NCI-H1105 treated with DMSO at 0.1 percent for 48 hours (cell line): ENCODE measurements at regions not wholly inside any gene's neighbourhood (a gene's known extent, or its start where the extent isn't known, plus 50 kb on each side); places are given as distances from the start of the nearest gene placed in this dataset.
A peak's percentile ranks its signal among the peaks of the same experiment; 100 is the strongest.
"Not testable (repeated sequence)": the region's sequence is repeated elsewhere in the genome, so short reads cannot be mapped to it uniquely, and the experiment has no call there.

Experiments
- DNase-seq: peaks from one replicate; lab custom pipeline; 2025; lab: John Stamatoyannopoulos, UW

DNA sequence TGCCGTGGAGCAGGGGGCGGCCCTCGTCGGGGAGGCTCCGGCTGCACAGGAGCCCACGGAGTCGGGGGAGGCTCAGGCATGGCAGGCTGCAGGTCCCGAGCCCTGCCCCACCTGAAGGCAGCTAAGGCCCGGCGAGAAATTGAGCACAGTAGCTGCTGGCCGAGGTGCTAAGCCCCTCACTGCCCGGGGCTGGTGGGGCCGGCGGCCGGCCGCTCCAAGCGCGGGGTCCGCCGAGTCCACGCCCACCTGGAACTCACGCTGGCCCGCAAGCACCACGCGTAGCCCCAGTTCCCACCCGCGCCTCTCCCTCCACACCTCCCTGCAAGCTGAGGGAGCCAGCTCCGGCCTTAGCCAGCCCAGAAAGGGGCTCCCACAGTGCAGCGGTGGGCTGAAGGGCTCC lies 589.4 kb downstream of the PPP4R3C start:
- no peak for DNase-seq

DNA sequence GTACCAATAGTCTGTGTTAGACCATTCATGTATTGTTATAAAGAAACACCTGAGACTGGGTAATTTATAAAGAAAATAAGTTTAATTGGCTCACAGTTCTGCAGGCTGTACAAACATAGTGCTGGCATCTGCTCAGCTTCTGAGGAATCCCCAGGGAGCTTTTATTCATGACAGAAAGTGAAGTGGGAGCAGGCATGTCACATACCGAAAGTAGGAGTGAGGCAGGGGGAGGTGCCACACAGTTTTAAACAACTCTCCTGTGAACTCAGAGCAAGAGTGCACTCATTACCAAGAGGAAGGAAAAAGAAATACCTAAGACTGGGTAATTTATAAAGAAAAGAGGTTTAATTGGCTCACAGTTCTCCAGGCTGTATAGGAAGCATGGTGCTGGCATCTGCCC lies 591.2 kb downstream of the PPP4R3C start:
- DNase-seq: no peak

DNA sequence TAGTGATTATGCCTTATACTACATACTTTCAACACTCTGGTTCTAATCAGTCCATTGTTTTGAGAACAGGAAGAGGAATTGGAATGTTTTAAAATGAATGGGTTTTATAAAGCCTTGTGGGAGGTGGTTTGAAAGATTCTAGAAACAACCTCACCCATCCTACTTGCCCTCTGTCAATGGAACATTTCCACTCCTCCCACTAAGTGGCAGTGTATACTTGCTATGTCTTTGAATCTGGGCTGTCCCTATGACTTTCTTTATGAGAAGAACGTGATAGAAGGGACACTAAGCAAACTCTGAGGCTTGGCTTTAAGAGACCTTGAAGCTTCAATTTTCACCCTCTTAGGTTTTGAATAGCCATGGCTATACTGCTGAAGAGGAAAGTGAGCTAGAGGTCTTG lies 611.2 kb downstream of the PPP4R3C start:
- DNase-seq: no peak

DNA sequence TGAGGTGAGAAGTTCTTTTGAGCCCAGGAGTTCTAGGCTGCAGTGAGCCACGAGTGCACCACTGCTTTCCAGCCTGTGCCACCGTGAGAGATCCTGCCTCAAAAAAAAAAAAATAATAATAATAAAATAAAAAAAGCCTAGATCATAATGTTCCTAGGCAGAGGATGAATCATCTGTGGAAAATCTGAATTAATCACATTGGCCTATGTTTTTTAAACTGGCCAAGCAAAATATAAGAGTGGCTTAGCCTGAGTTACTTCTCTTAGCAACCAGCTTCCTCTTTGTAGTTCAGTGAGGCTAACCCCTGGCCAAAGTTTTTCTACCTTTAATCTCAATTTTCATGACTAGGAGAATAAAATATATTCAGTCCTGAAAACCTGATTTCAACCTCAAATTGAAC lies 614.6 kb downstream of the PPP4R3C start:
- no peak for DNase-seq

DNA sequence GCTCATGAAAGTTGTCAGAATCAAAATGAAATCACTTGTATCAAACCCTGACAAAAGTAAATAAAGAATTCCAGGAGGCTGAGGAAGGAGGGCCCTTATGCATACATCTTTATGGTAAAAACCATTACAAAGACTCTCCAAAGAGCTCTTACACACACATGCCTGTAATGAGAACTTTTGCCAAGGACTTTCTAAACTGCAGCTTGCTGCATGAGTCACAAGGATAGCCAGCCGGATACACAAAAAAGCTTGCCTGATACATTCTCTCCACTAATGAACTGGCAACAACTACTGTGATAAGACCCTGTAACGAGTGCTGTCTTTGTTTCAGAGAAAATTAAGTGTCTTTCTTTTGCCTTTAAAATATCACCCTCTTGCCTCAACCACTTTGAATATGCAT lies 618.1 kb downstream of the PPP4R3C start:
- DNase-seq: no peak

DNA sequence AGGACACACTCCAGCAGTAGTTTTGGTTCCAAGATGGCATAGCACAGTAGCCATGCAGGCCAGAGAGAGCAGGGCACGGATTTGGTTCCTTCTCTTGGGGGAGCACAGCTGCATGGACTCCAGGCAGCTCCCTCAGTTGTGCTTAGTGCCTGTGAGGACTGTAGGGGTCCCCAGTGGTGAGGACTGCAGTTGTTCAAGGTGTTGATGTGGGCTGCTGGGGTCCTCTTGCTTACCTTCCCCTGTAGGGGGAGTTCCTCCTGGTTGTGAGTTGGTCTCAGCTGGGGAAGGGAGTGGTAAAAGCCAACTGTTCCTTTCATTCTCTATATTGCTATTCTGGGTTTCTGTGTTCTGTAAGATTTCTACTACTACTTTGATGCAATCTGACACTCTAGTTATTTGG lies 606.5 kb downstream of the MAGEB5 start:
- no peak for DNase-seq

DNA sequence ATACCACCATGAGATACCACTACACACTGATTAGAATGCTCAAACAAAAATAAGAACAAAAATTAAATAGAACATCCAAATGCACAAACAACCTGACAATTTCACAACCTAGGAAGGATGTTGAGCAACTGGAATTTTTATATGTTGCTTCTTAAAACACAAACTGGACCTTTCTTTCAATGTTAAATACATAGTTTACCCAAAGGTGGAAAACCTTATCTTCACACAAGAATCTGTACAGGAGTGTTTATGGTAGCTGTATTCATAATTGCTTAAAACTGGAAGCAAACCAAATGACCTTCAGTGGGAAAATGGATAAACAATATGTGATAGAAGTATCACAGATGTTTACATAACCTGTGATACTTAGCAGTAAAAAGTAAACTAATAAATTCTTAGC lies 573.8 kb downstream of the MAGEB5 start:
- no peak for DNase-seq

DNA sequence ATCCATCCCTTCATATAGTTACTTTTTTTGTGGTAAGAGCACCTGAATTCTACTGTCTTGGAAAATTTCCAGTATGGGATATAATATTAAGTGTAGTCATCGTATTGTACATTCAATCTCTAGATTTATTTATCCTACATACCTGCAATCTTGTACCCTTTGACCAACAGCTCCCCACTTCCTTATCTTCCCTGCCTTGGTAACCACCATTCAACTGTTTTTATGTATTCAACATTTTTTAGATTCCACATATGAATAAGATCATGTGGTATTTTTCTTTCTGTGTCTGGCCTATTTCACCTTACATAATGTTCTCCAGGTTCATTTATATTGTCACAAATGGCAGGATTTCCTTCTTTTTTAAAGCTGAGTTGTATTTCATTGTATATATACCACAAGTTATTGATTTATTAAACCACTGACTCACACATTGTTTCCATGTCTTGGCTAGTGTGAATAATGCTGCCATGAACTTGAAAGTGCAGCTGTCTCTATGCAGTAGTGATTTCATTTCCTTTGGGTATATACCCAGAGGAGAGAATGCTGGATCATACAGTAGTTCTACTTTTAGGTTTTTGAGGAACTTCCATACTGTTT lies 572.5 kb downstream of the MAGEB5 start:
- no peak for DNase-seq

DNA sequence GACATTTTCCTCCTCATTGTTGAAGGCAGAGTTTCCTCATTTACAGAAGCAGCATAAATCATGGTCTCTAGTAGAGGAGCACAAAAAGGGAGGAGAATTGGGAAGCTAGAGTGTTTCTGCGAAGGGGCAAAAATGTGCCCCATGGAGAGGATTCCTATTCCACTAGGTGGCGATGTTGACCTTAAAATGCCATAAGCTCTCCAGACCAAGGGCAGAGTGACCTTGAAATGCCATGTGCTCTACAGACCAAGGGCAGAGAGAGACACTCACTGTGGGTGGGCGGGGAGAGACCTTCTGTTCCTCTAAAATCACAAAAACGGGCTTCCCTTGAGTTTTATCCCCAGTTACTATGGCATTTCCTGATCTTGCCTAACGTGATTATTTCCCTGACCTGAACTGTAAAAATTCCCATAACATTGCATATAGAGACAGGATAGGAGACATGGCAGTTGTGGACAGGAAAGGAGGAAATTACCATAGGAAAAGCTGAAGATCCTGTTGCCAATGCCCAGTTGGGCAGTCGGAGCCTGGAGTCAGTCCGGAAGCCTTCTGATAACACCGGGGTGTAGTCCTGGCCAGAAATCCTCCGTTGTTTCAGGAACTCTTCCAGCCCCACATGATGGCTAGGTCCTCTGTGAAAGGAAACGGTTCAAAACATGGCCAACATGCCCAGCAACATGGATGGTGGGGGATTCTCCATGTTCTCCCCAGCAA lies 567.7 kb downstream of the MAGEB5 start:
- peak; percentile 5 for DNase-seq

DNA sequence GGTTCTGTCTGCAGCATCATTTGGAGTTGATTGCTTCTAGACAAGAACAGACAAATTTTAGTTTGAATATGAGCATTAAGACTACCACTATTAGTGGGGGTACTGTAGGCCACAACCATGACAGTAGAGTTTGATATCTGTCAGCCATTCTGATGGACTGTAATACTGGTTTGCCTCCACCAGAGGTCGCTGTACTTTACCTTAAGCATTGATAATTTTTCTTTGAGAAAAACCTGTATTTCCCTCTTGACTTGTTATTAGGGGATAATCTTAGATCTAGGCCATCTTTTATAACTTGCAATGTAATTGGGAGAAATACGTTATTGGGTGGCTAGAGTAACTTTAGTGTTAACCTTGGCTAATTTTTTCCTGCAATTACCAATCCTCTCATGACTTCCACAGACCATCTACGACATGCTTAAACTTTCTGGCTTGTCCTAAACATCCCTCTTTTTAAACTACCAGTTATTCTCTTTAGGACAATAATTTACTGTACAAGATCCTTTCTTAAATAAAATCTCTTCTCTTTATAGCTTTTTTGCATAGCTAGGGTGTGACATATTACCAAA lies 562.4 kb downstream of the MAGEB5 start:
- DNase-seq: no peak

DNA sequence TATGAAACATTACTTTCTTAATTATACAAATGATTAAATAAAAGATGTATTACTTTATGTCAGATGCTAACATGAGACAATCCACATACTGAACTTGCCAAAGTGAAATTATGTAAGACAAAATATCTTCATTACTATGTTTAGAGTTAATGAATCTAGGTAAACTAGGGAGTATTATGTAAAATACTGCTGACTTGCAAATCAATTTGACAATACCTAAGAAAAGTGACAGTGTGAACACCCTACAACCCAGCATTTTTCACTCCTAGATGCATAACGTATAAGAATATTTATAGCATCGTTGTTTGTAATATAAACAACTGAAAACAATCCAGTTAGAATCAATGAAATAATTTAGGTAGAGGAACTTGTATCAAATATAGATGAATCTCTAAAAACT lies 546.3 kb downstream of the MAGEB5 start:
- no peak for DNase-seq

DNA sequence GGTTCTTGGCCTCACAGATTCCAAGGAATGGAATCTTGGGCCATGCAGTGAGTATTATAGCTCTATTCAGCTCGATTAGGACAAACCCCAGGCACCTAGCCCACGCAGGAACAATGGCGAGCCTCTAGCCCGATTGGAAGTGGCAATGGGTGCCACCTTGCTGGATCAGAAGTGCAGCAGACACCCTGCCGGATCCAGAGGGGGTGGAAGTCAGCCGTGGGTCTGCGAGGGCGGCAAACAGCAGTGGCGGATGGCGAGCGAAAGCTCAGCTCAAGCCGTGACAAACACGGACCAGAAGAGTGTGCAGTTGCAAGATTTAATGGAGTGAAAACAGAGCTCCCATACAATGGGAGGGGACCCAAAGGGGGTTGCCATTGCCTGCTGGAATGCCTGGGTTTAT lies 539.8 kb downstream of the MAGEB5 start:
- not testable (repeated sequence) for DNase-seq

DNA sequence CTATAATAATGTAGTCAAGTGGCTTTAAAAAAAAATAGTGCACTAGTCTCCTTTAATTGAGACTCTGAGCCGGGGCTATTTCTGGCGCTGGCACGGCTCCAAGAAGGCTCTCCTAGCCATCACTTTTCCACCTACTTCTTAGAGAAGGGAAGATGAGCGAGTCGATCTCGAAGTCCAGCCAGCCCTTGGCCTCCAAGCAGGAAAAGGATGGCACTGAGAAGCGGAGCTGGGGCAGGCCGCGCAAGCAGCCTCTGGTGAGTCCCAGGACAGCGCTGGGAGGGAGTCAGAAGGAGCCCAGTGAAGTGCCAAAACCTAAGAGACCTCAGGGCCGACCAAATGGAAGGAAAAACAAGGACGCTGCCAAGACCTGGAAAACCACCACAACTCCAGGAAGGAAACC lies 531.9 kb downstream of the MAGEB5 start:
- peak; percentile 0 for DNase-seq

DNA sequence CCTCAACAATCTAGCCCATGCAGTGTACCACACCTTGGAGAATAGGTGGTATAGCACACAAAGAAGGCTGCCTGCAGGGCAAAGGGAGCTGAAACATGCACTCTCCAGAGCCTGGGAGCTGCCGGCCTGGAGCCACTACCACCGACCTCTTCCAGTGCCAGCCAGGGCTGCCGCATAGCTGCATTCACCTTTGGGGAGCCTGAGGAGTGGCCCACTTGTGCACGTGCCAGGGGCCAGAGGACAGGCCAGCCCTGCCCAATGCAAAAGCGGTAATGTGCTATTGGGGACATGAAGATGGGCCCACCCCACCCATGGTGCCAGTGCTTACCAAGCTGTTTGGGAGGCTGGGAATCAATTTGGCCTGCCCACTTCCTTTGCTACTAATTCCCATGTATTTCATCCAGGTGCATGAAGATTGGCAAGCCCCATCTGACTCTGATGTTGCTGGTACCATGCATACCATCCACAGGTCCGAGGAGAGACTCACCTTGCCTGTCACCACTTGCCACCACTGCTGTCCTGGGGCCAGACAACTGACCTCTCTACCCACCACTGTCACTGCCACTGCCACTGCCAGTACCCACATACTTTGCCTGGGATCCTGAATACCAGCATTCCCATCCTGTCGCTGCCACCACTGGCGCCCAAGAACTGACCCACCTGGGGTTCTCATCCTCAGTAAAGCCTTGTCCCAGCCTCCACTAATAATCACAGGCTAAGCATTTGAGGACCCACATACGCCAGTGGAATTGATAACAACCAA lies 506.9 kb downstream of the MAGEB5 start:
- no peak for DNase-seq

DNA sequence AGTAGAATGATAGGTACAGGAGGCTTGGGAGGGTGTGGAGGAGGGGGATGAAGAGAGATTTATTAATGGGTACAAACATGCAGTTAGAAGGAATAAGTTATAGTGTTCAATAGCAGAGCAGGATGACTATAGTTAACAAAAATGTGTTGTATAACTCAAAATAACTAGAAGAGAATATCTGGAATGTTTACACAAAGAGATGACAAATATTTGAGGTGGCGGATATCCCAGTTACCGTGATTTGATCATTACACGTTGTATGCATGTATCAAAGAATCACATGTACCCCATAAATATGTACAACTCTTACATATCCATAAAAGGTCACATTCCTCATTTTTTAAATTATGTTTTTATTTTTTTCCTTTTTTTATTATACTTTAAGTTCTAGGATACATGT lies 456.6 kb downstream of the MAGEB5 start:
- no peak for DNase-seq

DNA sequence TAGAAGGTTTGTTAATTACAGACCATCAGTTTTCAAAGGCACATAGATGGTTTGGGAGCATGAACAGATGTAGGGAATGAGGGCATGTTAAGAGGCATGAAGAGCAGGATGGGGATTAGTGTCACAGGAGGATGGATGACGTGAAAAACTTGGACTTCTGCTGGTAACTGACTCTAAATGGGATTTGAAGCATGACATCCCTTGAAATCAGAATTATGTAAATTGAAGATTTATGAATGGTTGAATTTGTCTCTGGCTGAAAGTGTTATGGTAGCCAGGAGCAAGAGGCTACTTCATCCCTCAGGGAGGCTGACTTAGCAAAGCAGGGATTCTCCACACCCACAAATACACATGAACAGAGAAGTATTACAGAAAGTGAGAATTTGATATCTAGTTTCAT lies 454.6 kb downstream of the MAGEB5 start:
- no peak for DNase-seq

DNA sequence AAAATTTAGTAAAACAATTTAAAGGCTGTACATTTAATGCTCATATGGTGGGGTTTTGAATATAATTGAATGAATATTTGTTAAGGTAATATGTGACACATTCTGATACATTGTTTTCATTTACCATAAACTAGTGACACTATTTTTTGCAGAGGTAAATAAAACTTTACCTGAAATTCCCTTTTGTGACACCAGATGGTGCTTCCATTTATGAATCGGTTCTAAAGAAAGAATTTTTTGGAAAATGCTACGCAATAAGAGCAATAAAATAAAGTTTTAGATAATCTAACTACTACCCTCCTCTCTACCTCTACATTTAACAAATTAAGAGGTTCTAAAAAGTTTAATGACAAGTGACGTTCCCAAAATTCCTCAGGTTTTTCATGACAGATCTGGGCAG lies 448.9 kb downstream of the MAGEB5 start:
- no peak for DNase-seq

DNA sequence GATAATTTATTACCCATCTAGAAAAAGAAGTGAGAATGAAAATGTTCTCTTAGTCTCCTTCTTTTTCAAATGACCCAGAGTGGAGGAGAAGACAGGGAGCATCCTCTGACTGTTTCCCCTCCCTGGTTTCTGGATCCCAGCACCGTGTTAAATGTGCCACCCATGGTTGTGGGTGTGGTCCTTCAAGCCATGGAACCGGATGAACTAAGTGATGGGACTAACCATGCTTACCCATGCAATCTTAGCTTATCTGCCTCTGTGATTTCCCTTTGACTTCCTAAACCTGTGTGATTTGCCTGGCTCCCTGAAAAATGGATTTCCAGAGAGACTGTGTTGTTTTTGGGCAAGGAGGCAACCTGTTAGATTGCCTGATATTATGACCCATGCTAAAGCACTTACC lies 437.1 kb downstream of the MAGEB5 start:
- no peak for DNase-seq

DNA sequence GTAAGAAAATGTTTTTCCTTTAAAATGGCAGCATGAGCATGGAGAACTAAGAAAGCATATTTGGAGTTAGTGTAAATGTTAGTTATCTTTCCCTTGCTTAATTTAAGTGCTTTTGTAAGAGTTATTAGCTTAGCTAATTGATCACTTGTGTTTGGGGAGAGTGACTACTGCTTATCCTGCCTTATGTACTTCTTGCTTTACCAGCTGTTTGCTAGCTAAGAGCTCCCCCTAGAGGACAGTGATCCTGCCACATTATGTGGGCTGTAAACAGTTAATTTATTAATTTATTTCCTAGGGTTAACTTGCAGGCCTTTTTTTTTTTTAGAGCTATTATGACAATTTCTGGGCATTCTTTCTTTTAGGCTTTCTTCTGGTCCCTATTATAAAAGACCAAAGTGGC lies 435.8 kb downstream of the MAGEB5 start:
- no peak for DNase-seq

DNA sequence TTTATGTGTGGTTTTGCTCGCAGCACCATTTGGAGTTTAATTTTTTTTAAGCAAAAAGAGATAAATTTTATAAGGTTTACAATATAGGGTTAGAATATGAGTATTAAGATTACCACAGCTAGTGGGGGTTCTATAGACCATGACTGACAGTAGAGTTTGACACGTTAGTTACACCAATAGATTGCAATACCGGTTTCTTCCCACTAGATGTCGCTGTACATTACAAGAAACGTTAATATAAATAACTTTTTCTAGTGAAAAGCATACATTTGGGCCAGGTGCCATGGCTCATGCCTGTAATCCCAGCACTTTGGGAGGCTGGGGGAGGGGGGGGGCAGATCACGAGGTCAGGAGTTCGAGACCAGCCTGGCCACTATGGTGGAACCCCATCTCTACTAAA lies 433.6 kb downstream of the MAGEB5 start:
- DNase-seq: no peak

DNA sequence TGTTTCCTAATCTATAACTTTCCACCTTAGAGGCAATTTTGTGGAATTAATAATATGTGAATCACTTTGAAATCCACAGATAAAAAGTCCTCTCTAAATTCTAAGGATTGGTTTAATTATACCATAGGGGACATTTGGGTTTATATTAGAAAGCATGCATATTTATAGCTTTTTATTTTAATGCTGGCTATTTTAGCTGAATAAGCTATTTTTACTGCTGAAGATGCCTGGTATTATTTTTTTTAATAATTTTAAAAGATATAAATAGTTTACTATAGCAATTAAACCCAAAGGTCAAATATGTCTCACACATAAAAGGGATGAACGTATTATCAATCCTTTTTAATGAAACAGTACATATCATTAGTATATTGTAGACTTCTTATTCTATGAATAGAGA lies 415.4 kb downstream of the MAGEB5 start:
- DNase-seq: no peak

DNA sequence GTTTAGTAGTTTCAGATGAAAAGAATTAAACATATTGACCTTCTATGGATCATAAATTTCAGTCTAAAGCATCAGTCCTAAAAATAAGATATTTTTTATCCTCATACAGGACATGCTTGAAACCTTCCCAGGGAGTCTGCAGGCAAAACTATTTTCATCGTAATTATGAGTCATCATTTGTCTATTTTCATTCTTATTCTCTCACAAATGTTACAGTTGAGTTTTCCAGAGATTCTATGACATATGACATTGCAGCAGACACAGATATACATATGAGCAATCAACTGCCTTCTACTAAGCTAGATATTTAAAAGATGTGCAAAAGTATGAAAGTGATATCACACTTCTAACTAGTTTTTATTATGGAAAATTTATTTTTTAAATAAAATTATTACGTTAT lies 398.0 kb downstream of the MAGEB5 start:
- DNase-seq: no peak

DNA sequence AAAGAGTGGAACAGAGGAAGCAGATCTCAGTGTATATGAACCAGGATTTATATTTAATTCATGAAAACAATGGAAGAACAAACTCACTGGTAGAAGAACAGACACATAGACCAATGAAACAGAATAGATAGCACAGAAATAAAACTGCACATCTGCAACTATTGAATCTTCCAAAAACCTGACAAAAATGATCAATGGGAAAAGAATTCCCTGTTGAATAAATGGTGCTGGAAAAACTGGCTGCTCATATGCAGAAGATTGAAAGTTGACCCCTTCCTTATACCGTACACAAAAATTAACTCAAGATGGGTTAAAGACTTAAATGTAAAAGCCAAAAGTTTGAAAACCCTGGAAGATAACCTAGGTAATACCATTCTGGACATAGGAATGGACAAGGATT lies 391.0 kb downstream of the MAGEB5 start:
- no peak for DNase-seq
